Fibroblast of mammary gland (primary cell): ENCODE measurements at regions not wholly inside any gene's neighbourhood (a gene's known extent, or its start where the extent isn't known, plus 50 kb on each side); places are given as distances from the start of the nearest gene placed in this dataset.

ENCODE experiments used
- DNase-seq: peaks from one replicate; pipeline ENCODE4 v3.0.0-alpha.2; 2010; ENCODE audit warnings: low read depth
- H3K4me3 ChIP-seq: 2 replicates; pipeline ENCODE4 v1.5.1; 2011; ENCODE audit warnings: low read depth, mild to moderate bottlenecking, low read length, moderate library complexity; ENCODE audit not compliant: control insufficient read depth
- CTCF ChIP-seq: conservative IDR thresholded peaks from 2 replicates; pipeline ENCODE4 v1.5.1; 2011; ENCODE audit warnings: low read depth, low read length, inconsistent platforms; ENCODE audit not compliant: control insufficient read depth, insufficient read depth

- no peak for DNase-seq
- H3K4me3 ChIP-seq, result no peak overlapping the region
- no peak for TF ChIP-seq CTCF
These were observed 86.2 kb upstream of the RAB6C start for GRCh38 chr2:129893244-129893643.

DNA sequence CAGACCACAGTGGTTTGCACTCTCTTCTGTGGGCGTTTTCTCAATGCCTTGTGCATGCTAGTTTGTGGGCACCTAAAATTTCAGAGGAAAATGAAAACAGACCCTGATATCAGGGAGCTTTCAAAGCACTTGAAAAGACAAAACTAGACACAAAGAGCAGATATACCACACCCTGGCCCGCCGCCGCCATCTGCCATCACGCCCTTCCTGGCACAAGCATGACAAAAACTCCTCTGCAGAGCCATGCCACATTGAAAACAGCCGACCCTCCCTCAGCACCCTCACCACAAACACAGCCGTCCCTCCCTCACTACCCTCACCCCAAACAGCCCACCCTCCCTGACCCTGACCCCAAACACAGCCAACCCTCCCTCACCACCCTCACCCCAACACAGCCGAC is 84.8 kb upstream of the RAB6C start:
- TF ChIP-seq CTCF, result no peak
- DNase-seq, result no peak

GRCh38 chr2:129895061-129895460 is 84.4 kb upstream of the RAB6C start:
- no peak for TF ChIP-seq CTCF
- DNase-seq, result no peak

More for the DNA sequence above, 84.8 kb upstream of the RAB6C start:
- H3K4me3 ChIP-seq, result no peak overlapping the region

DNA sequence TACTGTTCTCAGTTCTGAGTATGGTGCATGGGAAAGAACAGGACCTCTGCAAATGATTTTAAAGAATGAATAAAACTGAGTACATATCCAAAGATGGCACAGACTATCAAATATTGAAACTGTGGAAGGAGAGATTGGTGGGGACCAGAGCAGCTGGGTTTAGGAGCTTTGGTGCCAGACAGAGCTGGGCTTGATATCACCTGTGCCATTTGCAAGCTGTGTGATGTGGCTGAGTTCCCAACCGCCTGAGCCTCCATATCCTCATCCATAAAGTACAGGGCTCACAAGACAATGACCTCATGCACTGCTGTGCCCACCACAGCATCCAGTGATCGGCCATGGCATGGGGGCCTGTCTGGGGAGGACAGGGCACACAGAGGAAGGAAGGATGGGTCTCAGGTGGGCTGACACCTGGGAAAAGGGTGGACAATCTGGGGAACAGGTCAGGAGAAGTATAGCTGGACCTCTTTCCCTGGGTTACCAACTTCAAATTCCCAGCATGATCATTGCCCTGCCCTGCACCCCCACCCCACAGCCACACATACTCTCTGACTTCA is 83.9 kb upstream of the RAB6C start:
- no peak for DNase-seq
- H3K4me3 ChIP-seq, result no peak overlapping the region
- TF ChIP-seq CTCF, result no peak

More at GRCh38 chr2:129895061-129895460, 84.4 kb upstream of the RAB6C start:
- H3K4me3 ChIP-seq, result no peak overlapping the region

DNA sequence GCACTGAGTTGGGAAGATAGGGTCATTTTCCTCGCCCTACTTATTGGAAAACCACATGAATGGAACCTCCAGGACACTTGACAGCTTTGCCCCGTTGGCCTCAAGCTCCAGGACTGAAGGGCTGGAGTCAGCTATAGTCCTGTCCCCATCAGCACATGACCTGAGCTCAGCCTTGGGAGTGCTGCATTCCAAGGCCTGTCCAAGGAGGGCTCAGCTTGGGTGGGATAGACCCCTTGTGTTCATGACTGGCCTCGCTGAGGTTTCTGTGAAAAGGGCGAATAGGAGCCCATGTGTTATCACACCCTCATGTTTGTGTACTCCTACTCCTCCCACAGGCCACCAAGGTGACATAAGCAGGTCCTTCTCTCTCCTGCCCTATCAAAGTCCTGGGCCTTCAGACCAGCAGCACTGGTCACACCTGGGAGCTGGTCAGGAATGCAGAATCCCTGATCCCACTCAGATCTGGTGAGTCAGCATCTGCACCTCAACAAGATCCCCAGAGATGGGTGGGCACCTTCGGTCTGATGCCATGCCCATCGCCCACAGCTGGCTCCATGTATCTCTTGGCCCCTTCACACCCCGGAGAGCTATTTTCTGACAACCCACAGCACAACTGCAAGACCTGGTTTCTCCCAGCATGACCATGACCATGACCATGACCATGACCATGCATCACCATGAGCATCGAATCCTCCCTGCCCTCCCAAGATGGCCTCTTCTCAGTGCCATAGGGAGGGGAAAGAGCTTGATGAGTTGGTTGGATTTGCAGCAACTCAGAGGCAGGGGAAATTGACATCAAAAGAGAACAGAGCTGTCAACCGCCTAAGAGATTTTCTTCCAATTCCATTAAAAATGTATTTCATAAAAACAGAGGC is 83.0 kb upstream of the RAB6C start:
- no peak overlapping the region for H3K4me3 ChIP-seq
- no peak for TF ChIP-seq CTCF
- no peak for DNase-seq

DNA sequence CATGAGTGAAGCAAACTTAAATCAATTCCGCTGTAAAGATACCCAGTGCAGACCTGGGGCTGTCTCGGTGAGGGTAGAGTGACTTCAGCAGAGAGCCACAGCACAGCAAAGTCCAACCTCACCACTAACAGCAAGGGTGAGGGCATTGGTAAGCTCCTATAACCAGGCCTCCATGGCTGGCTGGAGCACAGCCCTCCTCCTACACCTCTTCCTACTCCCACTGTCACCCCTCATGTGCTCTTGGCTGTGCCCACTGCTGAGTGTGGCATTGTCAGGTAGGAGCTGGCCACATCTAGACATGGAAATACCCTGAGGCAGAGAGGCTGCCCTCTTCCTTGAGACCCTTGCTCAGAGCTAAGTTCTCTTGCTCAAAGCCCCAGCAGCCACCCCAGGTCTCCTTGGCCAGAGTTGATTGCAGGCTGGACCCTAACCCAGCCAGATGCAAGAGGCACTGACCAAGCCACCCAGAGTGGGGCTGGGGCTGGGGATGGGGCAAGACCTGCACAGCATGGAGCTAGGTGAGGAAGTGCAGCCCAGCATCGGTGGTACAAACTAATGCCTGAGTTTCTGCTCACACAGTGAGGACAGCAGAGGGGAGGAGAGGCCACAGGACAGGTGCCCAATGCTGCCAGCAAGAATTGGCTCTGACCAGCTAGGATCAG is 77.6 kb upstream of the RAB6C start:
- DNase-seq, result no peak
- no peak for TF ChIP-seq CTCF
- H3K4me3 ChIP-seq, result no peak overlapping the region
